NCI-H748 (cell line): ENCODE measurements at regions not wholly inside any gene's neighbourhood (a gene's known extent, or its start where the extent isn't known, plus 50 kb on each side); places are given as distances from the start of the nearest gene placed in this dataset.
A peak's percentile ranks its signal among the peaks of the same experiment; 100 is the strongest.
"Not testable (repeated sequence)": the region's sequence is repeated elsewhere in the genome, so short reads cannot be mapped to it uniquely, and the experiment has no call there.

Experiments used
- DNase-seq: peaks from one replicate; lab custom pipeline; 2025; ENCODE audit not compliant: unreplicated experiment; lab: John Stamatoyannopoulos, UW

GRCh38 chr2:160790738-160791137 lies 297.1 kb upstream of the RBMS1 start:
- no peak for DNase-seq

GRCh38 chr2:160791884-160792283 lies 298.3 kb upstream of the RBMS1 start:
- no peak for DNase-seq

GRCh38 chr2:160792837-160793236 lies 299.2 kb upstream of the RBMS1 start:
- DNase-seq, result no peak

- DNase-seq, result no peak
These were observed 301.3 kb upstream of the RBMS1 start for GRCh38 chr2:160794926-160795325.

- no peak for DNase-seq
These were observed 310.3 kb upstream of the RBMS1 start for GRCh38 chr2:160803881-160804280.

GRCh38 chr2:160810406-160810805 lies 316.8 kb upstream of the RBMS1 start:
- DNase-seq, result no peak

GRCh38 chr2:160812830-160813505 lies 319.4 kb upstream of the RBMS1 start:
- DNase-seq, result no peak

- peak; percentile 39 for DNase-seq
These were observed 319.9 kb upstream of the RBMS1 start for GRCh38 chr2:160813506-160813858.

GRCh38 chr2:160816916-160817499 lies 323.4 kb upstream of the RBMS1 start:
- peak; percentile 60 for DNase-seq

GRCh38 chr2:160820691-160821090 lies 327.1 kb upstream of the RBMS1 start:
- no peak for DNase-seq

- no peak for DNase-seq
These were observed 328.4 kb upstream of the RBMS1 start for GRCh38 chr2:160822006-160822405.

GRCh38 chr2:160825433-160825832 lies 331.8 kb upstream of the RBMS1 start:
- no peak for DNase-seq

GRCh38 chr2:160826496-160826895 lies 332.9 kb upstream of the RBMS1 start:
- DNase-seq, result no peak

GRCh38 chr2:160828076-160828475 lies 332.2 kb upstream of the TANK start:
- DNase-seq, result no peak

GRCh38 chr2:160832381-160832780 lies 327.8 kb upstream of the TANK start:
- not testable (repeated sequence) for DNase-seq

- no peak for DNase-seq
These were observed 325.1 kb upstream of the TANK start for GRCh38 chr2:160835166-160835565.

GRCh38 chr2:160836755-160837154 lies 323.5 kb upstream of the TANK start:
- no peak for DNase-seq

GRCh38 chr2:160837416-160837815 lies 322.8 kb upstream of the TANK start:
- no peak for DNase-seq

- no peak for DNase-seq
These were observed 322.1 kb upstream of the TANK start for GRCh38 chr2:160838147-160838546.

- no peak for DNase-seq
These were observed 321.5 kb upstream of the TANK start for GRCh38 chr2:160838691-160839090.

GRCh38 chr2:160842286-160842685 lies 317.9 kb upstream of the TANK start:
- DNase-seq, result peak; percentile 45

- DNase-seq, result no peak
These were observed 301.1 kb upstream of the TANK start for GRCh38 chr2:160859096-160859495.

- DNase-seq, result no peak
These were observed 298.0 kb upstream of the TANK start for GRCh38 chr2:160862226-160862625.
